ENCODE measurements at regions not wholly inside any gene's neighbourhood (a gene's known extent, or its start where the extent isn't known, plus 50 kb on each side); places are given as distances from the start of the nearest gene placed in this dataset.
"Not testable (repeated sequence)": the region's sequence is repeated elsewhere in the genome, so short reads cannot be mapped to it uniquely, and the experiment has no call there.

DNA sequence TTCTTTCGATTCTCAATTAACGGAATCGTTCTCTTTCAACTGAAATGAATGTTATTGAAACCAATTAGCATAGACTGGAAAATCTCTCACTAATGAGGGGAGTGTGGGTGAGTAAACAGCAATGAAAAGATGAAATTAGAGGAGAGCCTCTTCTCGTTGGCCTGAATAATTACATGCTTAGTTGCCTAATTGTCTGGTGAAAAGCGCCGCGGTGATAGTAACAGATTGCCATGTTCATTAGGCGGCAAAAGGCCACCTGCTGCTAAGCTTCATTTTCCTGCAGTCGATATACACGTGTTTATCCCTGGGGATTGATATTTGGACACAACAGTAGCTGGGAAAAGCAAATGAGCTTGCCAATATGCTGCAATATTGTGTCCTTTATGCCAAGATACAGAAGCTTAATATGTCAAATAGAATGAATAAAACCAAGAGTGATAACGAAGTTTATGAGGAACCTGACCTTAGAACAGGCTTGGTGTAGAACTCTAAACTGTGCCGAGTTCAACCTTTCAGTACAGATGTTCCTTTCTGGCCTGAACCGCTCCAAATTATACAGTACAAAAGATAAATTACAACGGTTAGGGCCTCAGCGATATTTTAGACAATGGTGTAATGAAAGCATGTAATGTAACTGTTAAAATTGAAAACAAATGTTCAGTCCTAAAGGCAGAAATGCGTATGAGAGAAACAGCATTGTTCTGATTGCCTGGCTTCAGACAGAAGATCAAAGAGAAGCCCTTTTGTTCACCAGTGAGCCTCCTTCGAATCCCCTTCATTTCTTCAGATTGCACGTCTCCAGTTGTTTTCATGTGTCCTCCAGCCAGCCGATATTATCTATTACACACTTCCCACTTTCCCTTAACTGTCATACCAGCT lies 185.2 kb downstream of the SHOX2 start:
- DNase-seq (ENCODE audit: low read depth): no peak

DNA sequence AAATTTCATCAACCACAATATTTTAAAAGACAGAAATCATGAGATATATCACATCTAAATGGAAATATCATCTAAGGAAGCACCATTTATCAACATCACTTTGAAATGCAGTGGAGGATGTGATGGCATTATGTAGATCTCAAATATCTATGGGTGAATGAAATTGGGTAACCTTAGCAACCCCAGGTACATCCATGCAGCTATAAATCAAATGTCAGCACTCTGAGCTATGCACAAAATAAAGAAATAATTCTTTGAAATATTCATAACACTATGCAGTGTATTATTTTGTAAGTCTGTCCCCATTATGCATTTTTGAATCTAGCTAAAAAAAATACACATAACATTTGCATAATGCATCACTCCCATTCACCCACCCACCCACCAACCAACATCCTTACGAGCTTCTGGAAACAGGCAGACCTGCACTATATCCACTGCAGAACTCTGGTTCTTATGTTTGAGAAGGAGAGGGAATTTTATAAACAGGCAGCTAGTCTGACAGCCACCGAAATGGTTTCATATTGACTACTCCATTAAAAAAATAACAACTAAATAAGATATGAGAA lies 186.8 kb downstream of the SHOX2 start:
- DNase-seq (ENCODE audit: low read depth): no peak

DNA sequence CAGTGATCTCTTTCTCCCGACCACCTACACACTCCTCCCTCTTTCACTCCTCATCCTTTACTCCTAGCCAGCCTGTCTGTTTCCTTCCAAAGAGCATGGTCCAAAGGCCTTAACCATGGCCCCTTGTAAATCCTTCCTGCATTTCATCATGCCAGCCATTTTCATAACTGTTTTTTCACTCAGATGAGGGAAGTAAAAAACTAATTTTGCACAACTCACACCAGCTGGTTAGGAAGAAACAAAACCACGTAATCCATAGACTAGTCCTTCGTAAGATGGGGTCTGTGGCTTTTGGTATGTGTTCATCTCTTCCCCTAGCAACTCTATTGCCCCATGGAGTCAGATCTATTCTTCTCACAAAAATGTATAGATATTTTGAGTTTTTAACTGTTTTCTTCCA lies 187.8 kb downstream of the SHOX2 start:
- DNase-seq (ENCODE audit: low read depth): no peak

DNA sequence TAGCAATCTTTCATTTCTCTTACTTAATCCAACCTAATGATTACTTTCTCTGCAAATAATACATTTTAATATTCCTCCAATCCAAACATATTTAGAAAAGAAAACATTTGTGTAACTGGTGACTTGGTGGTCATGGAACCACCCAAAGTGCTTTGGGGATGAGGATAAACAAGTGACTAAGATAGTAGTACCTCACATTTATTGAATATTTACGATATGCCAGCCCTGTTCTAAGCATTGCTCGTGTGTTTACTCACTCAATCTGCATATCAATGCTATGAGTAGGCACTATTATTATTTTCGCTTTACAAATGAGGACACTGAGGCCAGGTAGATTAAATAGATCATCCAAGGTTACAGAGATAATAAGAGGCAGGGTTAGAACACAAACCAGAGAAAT lies 189.5 kb downstream of the SHOX2 start:
- DNase-seq (ENCODE audit: low read depth): no peak

DNA sequence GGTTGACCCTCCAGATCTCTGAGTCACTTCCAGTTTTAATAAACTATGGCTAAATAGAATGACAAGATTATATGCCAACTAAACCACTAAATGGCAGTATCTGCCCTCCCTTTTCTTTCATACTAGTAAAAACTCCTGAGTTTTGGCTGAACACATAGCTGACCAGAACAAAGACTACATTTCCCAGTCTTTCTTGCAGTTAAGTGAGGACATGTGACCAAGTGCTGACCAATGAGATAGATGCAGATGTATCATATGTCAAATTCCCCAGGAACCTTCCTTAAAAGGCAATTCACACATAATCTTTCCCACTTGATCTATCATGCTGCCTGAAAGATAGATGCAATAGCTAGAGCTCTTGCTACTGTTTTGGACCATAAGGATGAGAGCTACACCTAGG lies 191.3 kb downstream of the SHOX2 start:
- no peak for DNase-seq (ENCODE audit: low read depth)

DNA sequence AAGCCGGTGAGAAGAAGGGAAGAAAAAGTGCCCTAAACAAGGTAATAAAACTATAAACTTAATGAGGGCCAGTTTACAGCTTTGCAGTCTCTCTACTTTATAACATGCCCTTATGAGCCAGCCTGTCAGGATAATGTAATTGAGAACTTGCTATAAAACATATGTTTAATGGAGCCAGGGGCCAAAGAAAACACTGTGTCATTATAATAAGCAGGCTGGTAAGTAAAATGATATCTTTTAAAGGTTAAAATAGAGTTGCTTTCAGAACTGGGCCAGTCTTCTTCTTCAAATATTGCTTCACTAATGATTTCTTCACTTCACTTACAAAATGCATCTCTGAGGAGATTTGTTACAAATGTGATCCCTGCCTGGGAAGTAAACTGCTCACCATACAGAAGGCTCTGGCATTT lies 192.5 kb downstream of the SHOX2 start:
- no peak for DNase-seq (ENCODE audit: low read depth)

DNA sequence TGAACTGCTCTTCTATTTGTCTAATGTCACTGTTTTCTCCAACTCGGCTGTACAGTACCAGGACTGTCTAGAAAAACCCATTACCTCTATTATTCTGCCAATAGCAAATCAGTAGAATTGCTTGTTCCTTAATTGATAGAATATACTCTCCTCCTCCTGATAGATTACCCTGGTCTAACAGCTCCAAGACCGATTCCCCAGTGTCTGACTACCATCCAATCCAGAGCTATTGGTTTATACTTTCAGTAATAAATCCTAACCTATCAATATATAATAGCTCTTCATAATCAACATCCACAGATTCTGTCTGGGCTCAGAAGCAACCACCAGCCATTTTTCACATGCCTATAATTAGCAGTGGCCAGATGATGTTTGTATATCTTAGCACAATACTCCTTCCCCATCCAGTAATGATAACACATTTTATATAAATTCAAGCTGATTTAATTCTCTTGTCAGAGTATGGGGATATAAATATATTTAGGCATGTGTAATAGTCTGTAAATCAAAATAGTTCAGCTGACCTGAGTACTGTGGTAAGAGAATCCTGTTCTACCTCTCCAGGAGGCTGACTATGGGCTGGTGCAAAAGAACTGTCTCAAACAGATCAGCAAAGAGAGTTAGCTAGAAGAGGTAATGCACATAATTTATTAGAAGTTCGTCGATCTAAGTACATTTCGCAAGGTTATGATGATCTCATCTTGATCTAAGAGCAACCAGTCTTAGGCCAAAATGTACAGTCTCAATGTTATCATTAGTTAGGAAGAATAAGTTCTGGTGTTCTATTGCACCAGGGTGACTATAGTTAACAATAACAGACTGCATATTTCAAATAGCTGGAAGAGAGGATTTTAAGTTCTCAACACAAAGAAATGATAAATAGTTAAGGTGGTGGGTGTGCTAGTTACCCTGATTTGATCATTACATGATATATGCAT lies 193.4 kb downstream of the SHOX2 start:
- DNase-seq (ENCODE audit: low read depth): no peak

DNA sequence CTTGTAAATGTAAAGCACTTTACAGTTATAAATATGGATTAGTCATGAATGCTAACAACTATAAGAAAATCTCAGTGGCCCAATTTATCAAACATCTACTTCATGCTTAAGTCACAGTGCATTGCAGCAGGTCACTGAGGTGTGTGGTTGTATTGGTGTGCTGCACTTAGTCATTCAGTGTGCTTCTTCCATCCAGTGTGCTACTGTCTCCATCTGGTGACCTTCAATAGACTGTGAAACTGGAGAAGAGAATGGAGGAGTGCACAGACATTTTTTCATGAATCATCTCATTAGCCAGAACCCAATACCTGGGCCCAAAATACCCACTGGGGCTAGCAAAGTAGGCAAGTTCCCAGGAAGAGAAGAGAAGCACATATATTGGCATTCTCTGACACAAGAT lies 199.6 kb downstream of the SHOX2 start:
- no peak for DNase-seq (ENCODE audit: low read depth)

DNA sequence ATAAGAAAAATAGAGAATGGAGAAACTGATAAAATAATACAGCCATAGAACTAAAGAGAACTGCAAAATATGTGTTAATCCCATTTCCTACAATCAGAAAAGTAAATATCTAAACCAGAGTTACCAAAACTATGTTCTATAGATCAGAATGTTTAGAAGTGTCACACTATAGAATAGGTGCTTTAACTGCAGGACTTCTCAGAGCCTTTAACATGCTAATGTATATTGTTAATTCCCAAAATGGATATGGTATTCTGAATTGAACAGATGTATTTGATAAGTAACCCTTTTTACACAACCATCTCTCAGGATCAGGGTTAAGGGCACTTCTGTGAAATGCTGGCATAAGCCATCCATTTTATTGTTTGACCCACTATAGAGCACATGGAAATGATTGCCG lies 200.3 kb downstream of the SHOX2 start:
- no peak for DNase-seq (ENCODE audit: low read depth)

DNA sequence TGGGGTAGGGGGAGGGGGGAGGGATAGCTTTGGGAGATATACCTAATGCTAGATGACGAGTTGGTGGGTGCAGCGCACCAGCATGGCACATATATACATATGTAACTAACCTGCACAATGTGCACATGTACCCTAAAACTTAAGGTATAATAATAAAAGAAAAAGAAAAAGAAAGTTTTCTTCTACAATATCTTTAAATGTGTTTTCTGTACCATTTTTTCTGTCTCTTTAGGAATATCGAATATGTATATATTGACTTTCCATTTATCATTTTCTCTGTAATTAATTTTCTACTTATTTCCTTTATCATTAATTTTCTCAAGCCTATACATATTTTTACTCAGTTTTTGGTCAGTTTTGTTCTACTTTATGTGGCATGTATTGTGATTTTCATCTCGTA lies 203.5 kb downstream of the SHOX2 start:
- DNase-seq (ENCODE audit: low read depth): not testable (repeated sequence)

DNA sequence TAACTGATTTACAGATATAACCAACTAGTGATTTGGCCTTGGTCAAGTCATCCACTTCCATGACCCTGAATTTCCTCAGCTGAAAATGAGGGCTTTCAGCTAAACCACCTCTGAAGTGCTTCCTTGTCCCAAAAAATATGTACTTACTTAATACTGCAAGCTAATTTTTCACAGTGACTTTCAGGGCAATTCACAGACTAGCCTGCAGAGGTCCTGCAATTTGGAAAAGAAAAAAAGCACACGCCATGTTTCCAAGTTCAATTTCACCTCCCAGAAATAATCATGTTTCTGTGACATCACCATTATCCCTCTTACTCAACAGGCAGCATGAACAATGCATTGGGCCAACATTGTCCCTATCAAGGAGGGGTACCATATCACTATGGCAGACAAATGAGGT lies 218.2 kb downstream of the SHOX2 start:
- no peak for DNase-seq (ENCODE audit: low read depth)

DNA sequence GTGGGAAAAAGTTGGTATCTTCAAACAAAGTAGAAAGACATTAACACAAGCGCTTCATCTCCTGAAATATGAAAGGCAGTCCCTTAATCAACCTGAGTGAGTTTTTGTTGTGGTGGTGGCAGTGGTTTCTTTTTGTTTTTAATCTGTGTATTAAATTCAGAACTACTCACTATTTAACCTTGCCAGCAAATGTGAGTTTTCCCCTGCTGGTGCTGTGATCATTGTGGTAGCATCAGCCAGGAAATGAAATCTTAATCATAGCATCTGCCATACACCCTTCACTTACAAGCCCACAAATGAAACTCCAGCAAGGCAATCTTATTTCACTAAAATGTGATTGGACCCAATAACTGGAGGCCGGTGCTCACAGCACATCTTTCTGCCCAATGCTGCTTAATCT lies 229.7 kb downstream of the SHOX2 start:
- no peak for DNase-seq (ENCODE audit: low read depth)

DNA sequence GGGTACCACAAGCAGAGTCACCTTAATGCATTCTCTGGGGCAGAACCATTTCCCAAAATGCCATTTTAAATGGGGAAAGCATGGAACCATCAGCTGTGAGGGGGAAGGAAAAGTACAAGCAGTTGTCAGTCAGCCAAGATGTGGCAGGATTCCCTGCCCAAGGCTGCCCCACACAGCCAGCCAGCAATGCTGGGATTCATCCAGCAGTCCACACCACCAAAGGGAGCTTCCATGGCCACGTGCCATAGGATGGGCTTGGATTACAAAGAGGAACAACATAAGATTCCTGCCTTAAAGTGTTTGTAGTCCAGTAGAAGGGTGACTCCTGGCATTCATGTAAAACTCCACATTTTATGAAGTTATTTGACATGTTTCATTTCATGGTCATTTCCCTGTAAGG lies 233.3 kb downstream of the SHOX2 start:
- no peak for DNase-seq (ENCODE audit: low read depth)

DNA sequence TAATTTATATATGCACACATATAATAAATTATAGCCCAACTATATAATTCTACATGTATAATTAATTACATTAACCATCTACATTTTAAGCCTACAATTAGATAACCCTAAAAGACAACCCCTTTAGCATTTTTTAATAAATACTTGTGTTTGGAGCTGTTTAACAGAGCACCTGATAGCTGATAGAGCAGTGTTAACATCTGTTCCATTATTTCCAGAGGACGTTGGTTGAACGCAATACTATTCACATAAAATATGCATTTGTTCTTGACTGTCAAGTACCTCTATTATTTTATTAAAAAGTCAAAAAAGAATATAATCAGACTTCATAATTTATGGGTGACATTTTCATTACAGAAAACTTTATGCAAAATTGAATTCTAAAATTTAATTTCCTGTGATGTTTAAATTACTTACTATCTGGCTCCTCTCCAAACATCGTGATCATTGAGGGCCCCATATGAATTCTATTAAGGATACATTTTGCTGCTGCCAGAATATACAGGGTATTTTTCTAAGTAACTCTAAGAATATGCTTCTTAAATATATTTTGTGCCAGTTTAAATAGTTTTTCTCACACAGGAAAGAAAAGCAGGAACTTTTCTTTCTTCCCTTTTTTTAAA lies 234.3 kb downstream of the SHOX2 start:
- DNase-seq (ENCODE audit: low read depth): no peak

DNA sequence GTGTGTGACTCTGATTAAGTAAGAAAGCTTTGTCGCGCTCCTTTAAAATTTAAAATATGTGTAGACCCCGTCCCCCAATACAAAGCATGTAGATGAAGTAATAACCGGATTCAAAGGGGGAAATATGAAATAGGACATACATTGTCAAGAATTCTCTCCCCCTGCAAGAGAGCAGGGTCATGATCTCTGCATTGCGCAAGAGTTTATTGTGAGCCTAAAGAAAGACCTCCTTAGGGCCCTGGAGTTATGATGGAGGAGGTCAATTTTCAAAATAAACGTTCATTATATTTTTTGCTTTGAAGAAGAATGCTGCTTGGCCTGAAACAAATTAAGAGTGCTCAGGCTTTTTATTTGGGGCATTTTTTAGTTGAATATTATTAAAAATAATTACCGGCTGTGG lies 235.0 kb downstream of the SHOX2 start:
- no peak for DNase-seq (ENCODE audit: low read depth)

DNA sequence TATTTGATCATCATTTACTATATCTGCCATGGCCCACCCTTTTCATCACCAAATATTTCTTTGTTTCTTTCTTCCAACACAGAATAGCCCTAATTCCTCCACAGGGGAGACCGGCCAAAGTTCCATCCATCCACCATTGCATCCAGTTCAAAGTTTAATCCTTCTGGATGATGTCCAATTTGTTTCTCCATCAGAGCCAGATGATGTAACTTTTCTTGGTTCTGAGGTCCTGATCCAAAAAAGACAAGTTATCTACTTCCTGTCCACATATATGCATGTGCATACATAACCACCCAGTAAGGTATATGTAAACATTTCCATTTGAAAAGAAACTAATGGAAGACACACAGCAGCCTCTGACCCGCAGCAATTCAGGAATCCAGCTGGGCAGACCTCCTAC lies 237.3 kb downstream of the SHOX2 start:
- no peak for DNase-seq (ENCODE audit: low read depth)

DNA sequence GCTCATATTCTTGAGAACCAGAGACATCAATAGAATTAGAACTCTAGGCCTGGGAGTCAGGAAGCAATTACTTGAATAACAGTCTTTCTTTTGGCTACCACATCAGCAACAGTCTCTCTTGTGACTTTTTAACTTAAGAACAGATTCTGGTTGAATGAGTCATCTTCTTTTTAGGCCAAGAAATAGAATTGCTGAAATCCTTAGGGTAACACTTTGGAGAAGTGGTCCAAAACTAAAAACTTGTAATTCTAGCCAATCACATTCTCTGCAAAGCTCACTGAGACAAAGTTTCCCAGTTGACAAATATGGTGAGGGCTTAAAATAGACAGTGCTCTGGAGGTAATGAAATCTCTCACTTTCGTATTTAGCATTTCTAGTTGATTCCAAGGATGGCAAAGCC lies 238.0 kb downstream of the SHOX2 start:
- no peak for DNase-seq (ENCODE audit: low read depth)

DNA sequence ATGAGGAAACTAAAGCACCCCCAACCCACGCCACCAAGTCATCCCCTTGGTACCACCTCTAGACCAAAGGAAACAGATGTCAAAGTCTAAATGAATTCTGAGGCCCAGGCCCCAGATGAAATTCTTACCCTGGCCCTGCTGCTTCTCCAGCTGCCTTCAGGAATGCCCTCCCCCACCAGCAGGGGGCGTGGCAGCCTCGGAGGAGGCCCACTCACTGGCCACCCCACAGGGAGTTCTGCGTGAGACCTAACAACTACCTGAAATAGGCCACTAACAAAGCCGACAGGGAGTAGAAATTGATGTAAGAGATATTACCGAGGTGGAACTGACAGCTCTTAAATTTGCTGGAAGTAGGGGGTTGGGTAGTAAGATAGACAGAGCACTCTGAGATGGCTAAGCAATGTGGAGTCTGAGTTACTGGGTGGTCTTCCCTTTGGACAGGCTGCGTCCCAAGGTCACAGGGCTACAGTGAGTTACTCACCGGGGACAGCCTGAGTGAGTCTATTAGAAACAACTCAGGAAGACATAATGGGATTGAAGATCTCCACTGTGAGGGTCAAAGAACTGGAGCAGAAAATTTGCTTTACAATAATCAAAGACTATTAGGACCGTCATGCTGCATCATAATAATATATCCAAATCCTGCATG lies 240.7 kb downstream of the SHOX2 start:
- DNase-seq (ENCODE audit: low read depth): no peak

DNA sequence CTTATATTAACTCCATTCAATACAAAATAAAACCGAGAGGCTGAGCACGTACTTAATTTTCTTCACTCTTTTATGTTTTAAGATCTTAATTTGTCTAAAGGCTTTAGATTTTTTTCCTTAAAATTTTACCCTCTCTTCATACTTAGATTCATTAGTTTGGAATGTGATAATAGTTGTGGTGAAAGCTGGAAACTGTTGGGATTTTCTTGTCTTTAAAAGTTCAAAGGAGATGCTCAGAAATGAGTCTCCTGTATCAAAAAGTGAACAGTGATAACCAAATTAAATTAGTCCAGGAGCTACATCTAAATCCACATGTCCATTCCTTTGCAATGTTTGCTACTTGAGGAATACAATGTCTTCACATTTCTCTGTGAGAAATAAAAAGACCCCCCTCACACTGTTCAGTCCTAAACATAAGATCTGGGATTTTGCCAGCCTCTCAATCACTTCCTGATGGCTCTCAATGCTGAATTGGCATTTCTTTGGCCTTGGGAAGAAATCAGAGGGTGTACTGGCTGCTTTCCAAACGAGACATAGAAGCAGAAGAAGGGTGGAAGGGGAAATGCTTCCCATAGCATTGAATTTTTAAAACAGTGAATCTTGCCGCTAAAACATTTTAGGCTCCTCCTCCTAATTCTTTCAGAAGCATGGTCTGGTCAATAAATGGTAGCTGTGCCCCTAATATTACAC lies 245.0 kb downstream of the SHOX2 start:
- DNase-seq (ENCODE audit: low read depth): no peak

DNA sequence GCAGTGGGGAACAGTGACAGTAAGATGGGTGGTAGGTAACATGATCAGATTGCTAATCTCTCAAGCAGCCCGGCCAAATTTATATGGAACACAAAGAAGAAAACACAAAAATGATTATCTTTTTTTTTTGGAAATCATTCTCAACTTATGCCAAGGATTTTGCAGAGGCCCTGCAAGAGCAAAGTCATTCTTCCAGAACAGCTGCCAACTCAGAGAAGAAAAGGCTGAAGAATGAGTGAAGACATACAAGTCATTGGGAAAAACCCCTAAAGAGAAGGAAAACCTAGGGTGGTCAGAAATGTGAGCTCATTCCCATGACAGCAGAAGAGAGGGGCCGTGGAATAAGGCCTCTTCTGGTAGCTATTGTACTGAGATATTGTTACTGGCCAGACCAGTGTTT lies 246.7 kb downstream of the SHOX2 start:
- no peak for DNase-seq (ENCODE audit: low read depth)

DNA sequence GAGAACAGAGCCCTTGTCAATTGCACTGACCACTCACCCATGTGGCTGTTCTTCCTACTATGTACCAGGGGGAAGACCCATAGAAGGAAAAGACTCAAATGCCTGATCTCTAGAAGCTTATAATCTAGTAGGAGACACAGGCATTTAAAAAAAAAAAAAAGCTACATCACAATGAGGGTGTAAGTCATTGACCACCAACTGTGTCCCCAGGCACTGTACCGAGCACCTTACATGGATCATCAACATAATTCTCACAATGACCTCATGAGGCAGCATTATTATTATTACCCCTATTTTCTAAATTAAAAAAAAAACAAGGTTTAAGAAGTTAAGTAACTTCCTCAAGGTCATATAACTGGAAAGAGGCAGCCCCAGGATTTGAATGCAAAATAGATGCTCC lies 247.4 kb downstream of the SHOX2 start:
- no peak for DNase-seq (ENCODE audit: low read depth)
